ENCODE measurements at regions not wholly inside any gene's neighbourhood (a gene's known extent, or its start where the extent isn't known, plus 50 kb on each side); places are given as distances from the start of the nearest gene placed in this dataset.

DNA sequence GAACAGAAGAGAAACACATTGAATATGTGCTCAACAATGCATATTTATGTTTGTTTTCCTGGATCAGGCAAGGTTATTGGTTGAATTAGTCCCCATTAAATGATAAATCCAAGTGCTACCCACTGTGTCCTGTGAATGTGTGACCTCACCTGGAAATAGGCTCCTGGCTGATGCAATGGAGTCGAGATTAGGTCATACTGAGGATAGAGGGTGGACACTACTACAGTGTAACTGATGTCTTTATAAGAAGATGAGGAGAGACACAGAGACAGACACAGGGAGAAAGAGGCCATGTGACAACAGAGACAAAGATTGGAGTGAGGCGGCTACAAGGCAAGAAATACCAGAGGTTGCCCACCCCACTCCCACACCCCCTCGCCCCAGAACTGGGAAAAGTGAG is 559.3 kb downstream of the C6orf118 start:
- Histone ChIP-seq H3K36me3 (replicated peaks in 1 of 2; ENCODE audit: control insufficient read depth in 1 of 2, insufficient read depth in 2 of 2, low read length in 2 of 2) (no peaks in the 10 kb centered on the region), H3K27me3 (ENCODE audit: control insufficient read depth in 1 of 2, insufficient read depth in 2 of 2, low read length in 2 of 2) (no peaks in the 10 kb centered on the region; a peak in 1 of 5 replicates), H3K27ac (ENCODE audit: extremely low read length, insufficient read depth, low read length) (no peak overlapping the region), H4K20me1 (ENCODE audit: insufficient read depth, low read length) (no peaks in the 10 kb centered on the region), H3K4me1 (ENCODE audit: insufficient read depth, low read length) (no peaks in the 10 kb centered on the region), H3K79me2 (ENCODE audit: insufficient read depth, low read length) (no peaks in the 10 kb centered on the region), H3K9me3 (ENCODE audit: low read length) (peaks cover 92% of the 10 kb centered on the region), H3K9ac (ENCODE audit: insufficient read depth, low read depth, low read length) (no peak overlapping the region), H3K4me3 (replicated peaks in 1 of 3; ENCODE audit: insufficient read depth in 1 of 3, low read depth in 2 of 3, low read length in 3 of 3) (no peak overlapping the region), H2AFZ (ENCODE audit: low read length) (no peak overlapping the region), H3K4me2 (ENCODE audit: low read depth, low read length) (no peak overlapping the region)
- DNase-seq (ENCODE audit: low spot score) (no peak), ATAC-seq (no peak), FAIRE-seq (no peak)
- in situ Hi-C loops (cut with HindIII; ENCODE audit: extremely low pct_ligation_motif_present, low pct_unique_long_range_greater_than_20kb) (no loop called here), intact Hi-C loops (cut with micrococcal nuclease; ENCODE audit: unreplicated experiment) (no loop called here)
- POLR2A ChIA-PET = no interaction called here
- CTCF ChIA-PET (ENCODE audit: low intra/inter-chr PET ratio, low total read pairs) = no interaction called here
- BruUV-seq (replicated peaks) = no TSS peak
- WGBS (ENCODE audit: low lambda C conversion rate) = 2% methylated on average over 3 of the region's 3 CpGs
- TF ChIP-seq, protein P1, sequence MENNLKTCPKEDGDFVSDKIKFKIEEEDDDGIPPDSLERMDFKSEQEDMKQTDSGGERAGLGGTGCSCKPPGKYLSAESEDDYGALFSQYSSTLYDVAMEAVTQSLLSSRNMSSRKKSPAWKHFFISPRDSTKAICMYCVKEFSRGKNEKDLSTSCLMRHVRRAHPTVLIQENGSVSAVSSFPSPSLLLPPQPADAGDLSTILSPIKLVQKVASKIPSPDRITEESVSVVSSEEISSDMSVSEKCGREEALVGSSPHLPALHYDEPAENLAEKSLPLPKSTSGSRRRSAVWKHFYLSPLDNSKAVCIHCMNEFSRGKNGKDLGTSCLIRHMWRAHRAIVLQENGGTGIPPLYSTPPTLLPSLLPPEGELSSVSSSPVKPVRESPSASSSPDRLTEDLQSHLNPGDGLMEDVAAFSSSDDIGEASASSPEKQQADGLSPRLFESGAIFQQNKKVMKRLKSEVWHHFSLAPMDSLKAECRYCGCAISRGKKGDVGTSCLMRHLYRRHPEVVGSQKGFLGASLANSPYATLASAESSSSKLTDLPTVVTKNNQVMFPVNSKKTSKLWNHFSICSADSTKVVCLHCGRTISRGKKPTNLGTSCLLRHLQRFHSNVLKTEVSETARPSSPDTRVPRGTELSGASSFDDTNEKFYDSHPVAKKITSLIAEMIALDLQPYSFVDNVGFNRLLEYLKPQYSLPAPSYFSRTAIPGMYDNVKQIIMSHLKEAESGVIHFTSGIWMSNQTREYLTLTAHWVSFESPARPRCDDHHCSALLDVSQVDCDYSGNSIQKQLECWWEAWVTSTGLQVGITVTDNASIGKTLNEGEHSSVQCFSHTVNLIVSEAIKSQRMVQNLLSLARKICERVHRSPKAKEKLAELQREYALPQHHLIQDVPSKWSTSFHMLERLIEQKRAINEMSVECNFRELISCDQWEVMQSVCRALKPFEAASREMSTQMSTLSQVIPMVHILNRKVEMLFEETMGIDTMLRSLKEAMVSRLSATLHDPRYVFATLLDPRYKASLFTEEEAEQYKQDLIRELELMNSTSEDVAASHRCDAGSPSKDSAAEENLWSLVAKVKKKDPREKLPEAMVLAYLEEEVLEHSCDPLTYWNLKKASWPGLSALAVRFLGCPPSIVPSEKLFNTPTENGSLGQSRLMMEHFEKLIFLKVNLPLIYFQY (CRISPR knock-in tag; IDR thresholded peaks at IDR 0.05; ENCODE audit: borderline replicate concordance) = no peak
- TF ChIP-seq ZNF101 (CRISPR knock-in tag; IDR thresholded peaks at IDR 0.05; ENCODE audit: borderline replicate concordance, low read depth) = no peak
- TF ChIP-seq, protein P2, sequence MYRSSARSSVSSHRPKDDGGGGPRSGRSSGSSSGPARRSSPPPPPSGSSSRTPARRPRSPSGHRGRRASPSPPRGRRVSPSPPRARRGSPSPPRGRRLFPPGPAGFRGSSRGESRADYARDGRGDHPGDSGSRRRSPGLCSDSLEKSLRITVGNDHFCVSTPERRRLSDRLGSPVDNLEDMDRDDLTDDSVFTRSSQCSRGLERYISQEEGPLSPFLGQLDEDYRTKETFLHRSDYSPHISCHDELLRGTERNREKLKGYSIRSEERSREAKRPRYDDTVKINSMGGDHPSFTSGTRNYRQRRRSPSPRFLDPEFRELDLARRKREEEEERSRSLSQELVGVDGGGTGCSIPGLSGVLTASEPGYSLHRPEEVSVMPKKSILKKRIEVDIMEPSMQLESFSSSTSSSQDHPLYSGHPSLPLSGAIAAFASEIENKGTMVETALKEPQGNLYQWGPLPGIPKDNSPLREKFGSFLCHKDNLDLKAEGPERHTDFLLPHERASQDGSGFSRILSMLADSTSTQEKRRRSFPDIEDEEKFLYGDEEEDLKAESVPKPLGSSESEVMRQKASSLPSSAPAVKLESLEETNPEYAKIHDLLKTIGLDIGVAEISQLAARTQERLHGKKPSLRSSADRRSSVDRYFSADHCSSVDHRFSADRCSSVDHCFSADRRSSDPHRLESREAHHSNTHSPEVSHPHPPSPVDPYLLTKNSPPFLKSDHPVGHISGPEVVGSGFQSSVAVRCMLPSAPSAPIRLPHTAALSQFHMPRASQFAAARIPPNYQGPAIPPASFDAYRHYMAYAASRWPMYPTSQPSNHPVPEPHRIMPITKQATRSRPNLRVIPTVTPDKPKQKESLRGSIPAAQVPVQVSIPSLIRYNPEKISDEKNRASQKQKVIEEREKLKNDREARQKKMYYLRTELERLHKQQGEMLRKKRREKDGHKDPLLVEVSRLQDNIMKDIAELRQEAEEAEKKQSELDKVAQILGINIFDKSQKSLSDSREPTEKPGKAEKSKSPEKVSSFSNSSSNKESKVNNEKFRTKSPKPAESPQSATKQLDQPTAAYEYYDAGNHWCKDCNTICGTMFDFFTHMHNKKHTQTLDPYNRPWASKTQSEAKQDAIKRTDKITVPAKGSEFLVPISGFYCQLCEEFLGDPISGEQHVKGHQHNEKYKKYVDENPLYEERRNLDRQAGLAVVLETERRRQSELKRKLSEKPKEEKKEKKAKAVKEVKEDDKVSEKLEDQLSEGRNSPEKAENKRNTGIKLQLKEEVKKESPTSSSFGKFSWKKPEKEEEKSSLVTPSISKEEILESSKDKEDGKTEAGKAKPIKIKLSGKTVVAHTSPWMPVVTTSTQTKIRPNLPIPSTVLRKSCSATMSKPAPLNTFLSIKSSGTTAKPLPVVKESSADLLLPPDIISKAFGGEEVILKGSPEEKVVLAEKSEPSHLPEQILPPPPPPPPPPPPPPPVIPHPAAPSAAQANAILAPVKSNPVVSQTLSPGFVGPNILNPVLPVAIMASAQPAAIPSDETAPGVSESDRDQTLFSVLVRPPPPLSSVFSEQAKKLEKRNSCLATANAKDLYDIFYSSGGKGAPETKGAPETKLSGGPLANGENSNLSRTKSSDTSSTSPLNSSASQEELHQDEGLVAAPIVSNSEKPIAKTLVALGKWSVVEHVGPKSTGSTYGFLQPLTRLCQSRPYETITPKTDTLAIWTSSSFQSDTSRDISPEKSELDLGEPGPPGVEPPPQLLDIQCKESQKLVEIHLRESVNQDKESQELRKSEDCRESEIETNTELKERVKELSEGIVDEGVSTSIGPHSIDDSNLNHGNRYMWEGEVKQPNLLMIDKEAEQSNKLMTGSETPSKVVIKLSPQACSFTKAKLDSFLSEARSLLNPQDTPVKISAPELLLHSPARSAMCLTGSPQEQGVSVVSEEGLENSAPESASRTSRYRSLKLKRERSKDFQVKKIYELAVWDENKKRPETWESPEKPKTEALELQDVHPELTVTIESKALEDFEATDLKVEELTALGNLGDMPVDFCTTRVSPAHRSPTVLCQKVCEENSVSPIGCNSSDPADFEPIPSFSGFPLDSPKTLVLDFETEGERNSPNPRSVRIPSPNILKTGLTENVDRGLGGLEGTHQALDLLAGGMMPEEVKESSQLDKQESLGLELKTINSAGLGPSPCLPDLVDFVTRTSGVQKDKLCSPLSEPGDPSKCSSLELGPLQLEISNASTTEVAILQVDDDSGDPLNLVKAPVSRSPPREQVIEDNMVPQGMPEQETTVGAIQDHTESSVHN (CRISPR knock-in tag; IDR thresholded peaks at IDR 0.05) = no peak
- no peak for TF ChIP-seq NCOR1 (IDR thresholded peaks at IDR 0.05; ENCODE audit: borderline replicate concordance, low read length)
- TF ChIP-seq ZNF430 (CRISPR knock-in tag; IDR thresholded peaks at IDR 0.05) = no peak
- TF ChIP-seq PHF20 (CRISPR knock-in tag; IDR thresholded peaks at IDR 0.05) = no peak
- no peak for TF ChIP-seq ZNF224 (CRISPR knock-in tag; IDR thresholded peaks at IDR 0.05)
- TF ChIP-seq ZSCAN20 (CRISPR knock-in tag; IDR thresholded peaks at IDR 0.05; ENCODE audit: borderline replicate concordance) = no peak
- TF ChIP-seq ZNF333 (CRISPR knock-in tag; IDR thresholded peaks at IDR 0.05; ENCODE audit: borderline replicate concordance) = no peak

Data from HepG2 (cell line).